ENCODE measurements at regions not wholly inside any gene's neighbourhood (a gene's known extent, or its start where the extent isn't known, plus 50 kb on each side); places are given as distances from the start of the nearest gene placed in this dataset.
"Not testable (repeated sequence)": the region's sequence is repeated elsewhere in the genome, so short reads cannot be mapped to it uniquely, and the experiment has no call there.

DNA sequence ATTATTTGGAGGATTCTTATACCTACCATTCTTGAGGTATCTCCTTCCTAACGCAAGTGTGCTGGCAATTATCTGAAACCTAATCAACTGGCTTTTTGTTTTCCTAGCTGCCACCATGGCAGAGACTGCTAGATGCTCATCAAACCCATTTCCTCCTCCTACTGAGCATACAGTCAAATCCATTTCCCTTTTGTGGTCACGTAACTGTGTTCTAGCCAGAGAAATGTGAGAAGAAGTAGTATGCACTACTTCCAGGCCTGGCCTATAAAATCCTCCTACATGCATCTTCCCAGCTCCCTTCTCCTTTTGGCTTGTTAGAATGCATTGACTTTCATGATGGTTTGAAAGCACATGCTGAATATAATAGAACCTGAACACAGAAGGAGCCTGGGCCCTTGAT is 494.1 kb upstream of the MEIS1 start:
- DNase-seq = no peak

DNA sequence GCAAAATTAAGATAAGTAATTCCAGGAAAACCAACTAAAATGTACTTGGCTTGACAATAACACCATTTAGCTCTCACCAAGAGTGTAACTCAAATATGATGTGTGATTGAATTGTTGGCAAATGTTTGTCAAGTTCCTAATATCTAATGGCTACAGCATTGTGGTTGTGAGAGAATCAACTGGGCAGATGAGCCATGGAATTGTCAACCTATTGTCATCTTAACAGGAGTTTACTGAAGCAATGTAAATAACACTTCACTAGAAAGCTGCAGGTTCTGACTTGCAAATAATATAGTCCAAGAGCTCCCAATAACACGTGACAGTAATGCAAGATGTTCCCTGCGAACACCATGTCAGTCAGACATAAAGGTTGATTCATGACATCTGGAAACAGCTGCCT is 495.2 kb upstream of the MEIS1 start:
- no peak for DNase-seq

DNA sequence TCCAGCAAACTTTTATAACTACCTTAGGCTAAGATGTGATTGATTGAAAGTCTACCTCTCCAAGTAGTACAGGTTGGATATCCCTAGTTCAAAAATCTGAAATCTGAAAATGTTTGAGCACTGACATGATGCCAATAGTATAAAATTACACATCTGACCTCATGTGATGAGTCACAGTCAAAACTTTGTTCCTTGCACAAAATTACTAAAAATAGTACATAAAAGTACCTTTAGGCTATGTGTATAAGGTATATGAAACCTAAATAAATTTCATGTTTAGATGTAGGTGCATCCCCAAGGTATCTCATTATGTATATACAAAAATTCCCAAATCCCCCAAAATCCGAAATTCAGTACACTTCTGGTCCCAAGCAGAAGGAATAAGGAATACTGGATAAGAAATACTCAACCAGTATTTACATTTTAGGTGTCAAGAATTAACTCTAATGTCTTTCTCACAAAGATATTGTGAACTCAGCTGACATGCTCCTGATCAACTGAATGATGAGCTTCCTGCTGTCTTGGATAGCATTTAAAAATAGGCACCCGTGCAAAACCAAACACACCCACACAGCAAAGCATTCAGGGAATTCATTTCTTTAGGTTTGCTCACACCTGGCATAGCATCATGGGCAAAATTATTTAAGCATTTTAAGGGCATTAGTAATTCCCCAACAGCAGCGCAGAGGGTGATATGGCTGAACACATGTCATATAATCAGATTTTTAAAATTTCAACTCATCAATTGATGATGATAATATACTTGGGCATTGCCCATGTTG is 497.4 kb upstream of the MEIS1 start:
- no peak for DNase-seq

DNA sequence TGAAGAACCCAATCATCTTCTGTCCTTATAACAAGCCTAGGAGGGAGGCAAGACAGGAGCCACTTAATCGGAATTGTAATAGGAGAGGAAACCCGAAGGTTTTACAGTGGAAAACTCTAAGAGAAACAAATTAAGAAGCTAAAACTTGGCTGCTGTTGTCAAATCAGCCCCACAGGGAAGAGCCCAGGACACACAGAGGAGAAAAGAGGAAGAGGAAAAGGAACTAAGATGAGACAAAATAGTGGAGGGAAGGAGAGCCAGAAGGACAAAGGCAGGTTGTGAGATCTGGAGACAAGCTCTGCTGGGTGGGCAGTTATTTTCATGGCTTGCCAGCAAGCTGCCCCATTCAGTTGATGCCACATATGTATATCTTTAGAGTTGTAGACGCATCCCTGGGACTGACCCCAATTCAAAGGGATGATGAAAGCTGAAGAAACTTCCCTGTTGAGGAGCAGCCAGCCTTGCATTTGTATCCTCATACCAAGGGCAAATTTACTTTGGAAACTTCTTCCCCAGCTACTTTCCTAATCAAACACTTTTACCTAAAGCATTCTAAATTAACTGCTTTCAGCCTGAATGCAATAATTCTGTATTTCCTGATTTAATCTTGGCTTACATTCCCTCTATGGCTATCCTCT is 499.8 kb upstream of the MEIS1 start:
- DNase-seq = no peak

DNA sequence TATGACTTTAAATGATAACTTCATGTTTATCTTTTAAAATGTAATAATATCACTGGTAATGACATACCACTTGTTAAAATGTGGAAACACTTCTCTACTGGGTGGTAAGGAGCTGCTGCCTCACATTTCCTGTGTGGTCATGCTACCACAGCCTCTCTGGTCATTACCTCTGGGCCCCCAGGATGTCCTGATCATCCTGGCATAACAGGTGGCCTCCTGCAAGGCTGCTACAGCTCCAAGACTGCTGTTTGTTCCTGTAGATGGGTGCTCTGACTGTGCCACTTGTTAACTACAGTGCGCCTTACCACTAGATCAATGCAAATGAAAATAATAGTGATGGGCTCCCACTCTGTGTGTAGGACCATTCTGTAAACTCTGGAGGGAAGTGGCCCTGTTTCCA is 500.2 kb upstream of the SPRED2 start:
- DNase-seq = no peak

DNA sequence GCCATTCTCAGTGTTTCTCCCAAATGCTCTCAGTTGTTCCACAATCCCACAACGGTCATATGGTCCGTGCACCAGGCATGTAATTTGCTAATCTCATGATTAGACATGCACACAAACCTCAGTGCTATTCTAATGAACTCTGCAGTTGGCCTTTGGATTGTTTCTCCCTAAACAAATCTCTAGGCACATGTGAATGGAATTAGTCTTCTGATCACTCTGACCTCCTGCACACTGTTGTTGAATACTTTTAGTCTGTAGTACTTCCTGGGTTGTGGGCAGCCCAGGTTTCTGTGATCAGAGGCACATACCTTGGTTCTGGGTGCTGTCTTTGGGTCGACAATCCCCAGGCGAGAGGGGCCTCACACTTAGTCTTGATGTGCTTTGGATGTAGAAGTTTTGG is 498.7 kb upstream of the SPRED2 start:
- DNase-seq = no peak

DNA sequence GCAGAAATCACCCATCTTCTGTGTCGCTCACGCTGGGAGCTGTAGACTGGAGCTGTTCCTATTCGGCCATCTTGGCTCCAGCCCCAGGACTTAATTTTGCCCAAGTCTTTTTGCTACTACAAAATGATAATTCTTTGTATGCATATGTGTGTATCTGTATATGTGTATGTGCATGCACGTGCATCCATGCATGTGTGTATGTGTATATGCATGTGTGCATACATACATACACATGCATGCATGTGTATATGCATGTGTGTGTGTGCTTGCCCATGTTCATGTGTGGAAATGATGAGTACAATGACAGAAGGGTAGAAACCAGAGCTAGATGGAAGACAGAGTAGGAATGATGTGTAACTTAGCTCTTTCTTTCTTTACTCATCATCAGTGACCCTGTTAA is 497.9 kb upstream of the SPRED2 start:
- no peak for DNase-seq

DNA sequence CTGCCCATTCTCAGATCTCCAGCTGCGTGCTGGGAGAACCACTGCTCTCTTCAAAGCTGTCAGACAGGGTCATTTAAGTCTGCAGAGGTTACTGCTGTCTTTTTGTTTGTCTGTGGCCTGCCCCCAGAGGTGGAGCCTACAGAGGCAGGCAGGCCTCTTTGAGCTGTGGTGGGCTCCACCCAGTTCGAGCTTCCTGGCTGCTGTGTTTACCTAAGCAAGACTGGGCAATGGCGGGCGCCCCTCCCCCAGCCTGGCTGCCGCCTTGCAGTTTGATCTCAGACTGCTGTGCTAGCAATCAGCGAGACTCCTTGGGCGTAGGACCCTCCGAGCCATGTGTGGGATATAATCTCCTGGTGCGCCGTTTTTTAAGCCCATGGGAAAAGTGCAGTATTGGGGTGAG is 497.3 kb upstream of the SPRED2 start:
- DNase-seq = not testable (repeated sequence)

DNA sequence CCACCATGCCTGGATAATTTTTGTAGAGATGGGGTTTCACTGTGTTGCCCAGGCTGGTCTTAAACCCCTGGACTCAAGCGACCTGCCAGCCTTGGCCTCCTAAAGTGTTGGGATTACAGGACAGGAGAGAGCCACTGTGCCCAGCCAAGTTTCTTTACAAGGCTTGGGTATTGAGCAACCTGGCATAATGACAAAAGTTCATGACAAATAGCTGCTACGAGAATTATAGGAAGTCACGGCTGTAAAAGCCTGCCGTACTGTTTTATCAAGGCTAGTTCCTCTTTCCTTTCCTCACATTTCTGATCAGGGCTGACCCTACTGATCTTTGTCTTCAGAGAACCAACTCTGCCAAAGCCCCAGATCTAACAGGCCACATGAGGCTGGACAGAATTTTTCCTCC is 490.4 kb upstream of the SPRED2 start:
- DNase-seq = no peak

DNA sequence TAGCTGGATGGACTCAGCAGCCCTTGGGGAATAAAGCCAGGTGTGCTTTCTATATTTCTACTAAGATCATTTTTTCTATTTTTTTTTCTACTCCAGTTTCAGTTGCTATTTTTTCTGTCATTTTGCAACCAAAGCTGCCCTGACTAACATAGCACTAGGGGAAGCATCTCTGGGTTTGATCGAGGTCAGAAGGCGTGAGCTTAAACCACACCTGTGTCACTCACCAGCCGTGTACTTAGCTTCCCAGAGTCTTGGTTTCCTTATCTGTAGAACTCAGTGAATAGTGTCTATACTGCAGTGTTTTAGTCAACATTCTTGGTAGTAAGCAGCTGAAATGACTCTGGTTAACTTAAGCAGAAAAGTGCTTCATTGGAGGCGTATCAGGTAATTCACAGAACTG is 489.6 kb upstream of the SPRED2 start:
- DNase-seq = no peak

DNA sequence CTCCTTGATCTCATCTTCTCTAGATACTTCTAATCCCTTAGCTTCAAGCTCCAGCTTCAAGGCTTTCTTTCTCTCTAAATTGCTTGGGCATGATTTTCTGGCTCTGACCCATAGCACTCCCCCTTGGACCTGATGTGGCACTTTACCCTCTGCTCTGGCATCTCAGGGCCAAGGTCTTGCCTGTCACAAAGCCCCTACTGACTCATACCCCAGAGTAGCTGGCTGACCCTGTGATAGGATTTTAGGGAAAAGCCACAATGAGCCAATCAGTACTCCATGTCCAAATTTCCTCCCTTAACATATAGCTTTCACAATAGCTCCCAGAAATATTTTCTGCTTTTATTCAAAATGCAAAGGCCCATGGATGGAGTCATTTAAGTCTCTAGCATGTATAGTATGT is 488.7 kb upstream of the SPRED2 start:
- no peak for DNase-seq

DNA sequence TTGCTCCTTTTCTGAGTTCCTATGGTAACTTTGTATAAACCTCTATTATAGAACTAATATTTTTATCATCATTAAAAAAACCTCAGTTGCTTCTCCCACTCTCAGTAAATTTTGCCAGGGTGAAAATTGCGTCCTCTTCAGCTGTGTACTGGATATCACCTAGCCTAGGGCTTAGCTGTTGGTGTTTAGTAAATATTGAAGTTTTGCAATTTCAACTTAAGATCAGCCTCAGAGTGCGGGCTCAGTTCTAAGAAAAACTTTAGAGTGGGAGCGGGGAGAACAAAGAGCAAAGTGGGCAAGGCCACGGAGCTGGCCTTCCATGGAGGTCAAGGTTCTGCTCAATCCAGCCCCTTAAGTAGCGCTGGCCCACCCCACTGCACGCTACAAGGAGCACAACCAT is 488.3 kb upstream of the SPRED2 start:
- DNase-seq = no peak

DNA sequence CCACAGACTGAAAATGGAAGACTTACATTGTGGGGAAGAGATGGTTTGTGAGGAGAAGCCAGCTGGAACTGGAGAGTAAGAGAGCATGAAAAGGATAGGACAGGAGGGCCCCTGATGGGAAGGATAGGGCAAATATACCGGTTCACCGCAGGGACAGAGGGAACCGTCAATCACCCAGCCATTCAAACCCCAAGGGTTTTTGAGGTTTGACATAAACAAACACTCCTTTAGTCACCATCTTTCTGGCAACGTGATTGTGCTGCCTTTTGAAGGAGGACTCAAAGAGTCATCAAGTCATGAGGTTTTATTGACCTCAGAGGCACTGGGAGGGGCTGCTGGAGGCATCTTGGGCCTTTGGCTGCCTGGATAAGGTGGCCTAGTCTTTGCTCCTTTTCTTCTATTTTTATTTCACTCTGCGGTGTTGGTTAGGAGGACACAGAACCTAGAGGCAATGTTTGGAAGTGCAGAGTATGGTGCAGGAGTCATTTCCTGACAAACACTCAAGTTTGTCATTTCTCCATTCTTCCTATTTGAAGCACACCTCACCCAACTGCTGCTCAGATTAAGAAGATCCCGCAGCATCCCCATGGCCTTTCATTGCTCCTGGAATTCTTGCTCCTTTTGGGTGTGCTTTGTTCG is 487.3 kb upstream of the SPRED2 start:
- DNase-seq = peak; percentile 30

DNA sequence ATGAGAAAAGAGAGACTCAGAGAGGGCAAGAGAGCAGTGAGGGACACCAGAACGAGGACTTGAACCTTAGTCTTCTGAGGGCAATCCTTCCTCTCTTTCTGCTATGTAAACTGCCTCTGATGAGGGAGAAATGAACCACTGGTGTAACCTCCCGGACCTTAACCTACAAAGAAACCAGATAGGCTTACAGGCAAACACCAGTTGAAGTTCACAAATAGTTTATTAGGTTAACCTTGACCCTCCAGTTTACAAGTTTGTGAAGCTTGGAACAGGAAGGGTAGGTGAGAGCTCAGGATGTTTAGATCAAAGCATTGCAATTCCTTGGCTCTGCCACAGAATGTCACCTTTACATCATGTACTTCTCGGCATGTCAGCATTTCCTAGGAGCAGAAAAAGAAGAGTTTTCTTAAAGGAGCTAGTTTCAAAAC is 486.4 kb upstream of the SPRED2 start:
- no peak for DNase-seq

DNA sequence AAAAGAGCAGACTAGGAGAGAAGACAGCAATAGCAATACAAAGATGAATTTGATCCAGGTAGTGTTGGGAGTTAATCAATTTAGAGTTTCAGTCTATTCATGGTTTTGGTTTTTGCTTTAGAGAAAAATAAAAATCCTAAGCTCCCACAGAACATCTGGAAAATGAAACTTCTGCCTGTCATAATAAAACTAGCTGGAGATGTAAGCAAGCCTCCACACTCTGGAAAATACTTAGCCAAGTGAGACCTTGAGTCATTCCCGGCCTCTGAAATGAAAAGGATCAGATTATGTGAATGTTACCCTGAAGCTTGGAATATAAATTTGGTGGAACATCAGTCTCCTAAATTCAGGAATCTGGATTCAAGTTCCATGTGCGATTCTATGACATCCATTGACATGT is 485.6 kb upstream of the SPRED2 start:
- DNase-seq = no peak

DNA sequence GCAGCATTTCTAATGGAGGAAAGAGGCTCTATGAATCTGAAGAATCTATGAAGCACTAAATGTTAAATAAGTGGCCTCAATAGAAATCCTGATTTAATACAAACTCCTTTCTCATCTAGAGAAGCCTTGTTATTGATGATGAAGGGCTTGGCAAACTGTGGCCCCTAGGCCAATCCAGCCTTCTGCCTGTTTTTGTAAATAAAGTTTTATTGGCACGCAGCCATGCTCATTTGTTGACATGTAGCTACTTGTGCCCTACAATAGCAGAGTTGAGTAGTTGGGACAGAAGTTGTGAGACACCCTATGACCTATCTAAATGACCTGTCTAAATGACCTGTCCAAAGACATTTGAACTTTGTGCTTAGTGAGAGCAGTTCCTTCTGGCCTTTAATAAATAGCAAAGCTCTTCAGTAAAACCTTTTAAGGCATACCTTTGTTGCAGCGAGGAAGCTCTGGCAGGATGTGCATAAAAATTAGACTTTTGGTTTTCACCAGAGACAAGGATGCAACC is 484.4 kb upstream of the SPRED2 start:
- no peak for DNase-seq

DNA sequence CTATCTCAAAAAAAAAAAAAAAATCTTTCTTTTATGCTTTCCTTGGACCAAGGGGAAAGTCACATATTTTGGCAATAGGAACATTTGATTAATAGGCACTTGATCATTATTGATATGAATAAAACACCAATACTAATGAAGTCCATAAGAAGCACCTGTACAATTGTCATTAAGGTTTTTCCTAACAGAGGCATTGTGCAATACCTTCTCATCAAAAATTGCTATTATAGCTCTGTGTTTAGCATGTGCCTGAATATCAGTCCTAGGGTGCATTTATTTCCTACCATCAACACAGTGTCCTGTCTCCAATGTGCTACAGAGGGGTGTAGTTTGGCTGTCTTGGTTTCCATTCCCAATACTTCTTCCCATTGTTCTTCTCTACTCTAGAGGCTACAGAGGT is 483.8 kb upstream of the SPRED2 start:
- no peak for DNase-seq

DNA sequence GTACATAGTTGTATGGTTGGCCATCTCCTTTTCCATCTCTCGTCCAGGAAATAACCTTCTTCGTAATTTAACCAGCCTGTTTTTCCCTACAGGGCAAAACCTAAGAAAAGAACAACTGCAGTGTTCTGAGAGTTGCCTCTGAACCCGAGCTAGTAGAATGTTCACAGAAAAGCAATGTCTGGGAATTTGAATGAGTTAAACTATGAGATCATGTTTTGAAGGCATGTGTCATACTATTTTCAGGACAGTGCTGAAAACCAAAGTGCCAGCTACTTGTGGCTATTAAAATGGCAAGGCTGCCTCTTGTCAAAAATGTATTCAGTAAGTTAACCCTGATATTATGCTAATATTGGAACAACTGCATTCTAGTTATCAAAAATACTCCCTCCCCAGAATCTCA is 482.9 kb upstream of the SPRED2 start:
- no peak for DNase-seq

DNA sequence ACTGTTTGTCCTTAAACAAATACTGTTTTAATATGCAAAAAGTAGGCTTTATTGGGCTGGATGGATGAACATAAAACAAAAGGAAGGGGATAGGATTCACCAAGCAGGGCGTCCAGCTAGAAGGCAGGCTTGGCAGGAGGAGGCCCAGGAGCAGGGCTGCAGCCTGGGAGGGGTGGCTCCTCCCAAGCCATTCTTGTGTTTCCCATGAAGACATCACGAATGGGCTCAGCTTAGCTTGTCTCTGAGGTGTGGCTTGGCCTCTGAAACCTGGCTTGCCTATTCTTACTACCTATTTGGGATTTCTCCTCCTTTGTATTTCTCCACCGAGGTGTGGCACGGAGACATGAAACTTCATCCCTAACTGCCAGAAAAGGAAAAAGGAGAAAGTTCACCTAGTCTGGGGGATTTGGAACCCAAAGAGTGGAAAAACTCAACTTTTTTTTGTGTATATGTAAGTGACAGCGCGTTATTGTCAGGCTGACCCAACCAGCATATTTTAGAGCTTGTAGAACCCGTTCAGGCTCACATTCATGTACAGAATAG is 481.9 kb upstream of the SPRED2 start:
- no peak for DNase-seq

DNA sequence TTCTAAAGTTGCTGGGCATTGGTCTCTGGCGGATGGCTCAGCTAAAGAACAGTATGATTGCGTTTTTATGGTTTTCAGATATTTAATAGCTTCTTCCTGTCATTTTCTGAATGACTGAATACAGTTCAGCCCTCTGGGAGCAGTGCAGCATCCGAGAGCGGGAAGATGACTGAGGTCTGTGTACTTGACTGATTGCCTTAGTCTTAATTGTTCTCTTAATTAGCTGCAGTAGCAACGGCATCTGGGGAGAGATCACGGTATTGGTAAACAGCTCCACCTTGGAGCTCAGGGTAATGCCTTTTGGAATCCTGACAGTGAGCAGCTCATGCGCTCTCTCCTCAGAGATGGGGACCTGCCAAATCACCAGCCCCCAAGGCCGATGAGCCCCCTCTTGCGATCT is 481.4 kb upstream of the SPRED2 start:
- DNase-seq = no peak

DNA sequence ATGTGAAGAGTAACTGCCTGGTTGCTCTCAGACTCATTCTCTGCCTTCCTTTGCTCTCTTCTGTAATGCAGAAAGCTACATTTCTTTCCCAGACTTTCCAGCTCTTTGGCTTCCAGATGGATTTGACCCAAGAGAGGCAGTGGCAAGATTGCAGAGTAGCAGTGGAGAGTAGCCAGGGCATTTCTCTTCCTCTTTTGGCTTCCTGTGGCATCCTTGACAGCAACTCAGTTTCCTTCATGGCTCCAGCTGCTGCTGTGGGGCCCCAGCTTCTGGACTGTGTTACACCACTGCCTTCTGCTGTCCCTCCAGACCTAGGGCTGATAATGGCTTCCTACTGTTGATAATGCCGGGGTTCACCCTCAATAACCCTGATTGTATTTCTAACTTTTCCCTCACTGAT is 469.4 kb upstream of the SPRED2 start:
- peak; percentile 60 for DNase-seq

DNA sequence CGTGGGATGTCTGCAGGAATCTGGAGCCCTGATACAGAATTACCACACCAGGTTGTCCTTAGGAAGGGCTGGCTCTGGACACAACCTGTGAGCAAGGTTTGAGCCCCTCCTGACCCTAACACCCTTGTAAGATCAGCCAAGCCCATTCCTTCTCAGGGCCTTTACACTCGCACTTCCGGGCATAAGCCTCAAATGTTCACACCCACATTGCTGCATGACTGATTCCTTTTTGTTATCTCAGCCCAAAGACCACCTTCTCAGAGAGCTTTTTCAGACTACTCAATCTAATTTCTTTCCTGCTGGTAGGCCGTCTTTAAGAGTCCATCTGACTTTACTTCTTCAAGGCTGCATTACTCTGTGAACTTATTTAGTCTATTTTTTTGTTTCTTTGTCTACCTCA is 464.0 kb upstream of the SPRED2 start:
- no peak for DNase-seq

DNA sequence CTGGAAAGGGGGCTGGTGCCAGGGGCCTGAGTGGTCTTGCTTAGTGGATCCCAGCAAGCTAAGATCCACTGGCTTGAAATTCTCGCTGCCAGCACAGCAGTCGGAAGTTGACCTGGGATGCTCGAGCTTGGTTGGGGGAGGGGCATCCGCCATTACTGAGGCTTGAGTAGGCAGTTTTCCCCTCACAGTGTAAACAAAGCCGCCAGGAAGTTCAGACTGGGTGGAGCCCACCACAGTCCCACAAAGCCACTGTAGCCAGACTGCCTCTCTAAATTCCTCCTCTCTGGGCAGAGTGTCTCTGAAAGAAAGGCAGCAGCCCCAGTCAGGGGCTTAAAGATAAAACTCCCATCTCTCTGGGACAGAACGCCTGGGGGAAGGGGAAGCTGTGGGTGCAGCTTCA is 457.7 kb upstream of the SPRED2 start:
- DNase-seq = not testable (repeated sequence)

DNA sequence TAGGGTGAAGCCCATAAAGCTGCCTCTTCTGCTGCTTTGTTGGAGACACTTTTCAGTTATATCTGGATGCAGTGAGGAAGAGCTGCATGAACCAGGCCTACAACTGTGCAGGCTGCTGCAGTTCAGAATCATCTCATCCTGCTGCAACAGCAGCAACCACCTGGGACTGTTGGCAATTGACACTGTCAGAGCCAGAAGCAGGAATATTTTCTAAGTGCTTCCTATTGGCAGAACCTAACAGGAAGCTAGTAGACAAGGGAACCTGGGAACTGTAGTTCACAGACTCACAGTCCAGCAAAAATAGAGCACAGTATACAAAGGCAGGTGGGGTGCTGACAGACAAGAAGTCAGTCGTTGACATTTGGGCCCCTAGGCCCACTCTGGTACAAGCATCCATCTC is 452.9 kb upstream of the SPRED2 start:
- no peak for DNase-seq

All from femur (tissue), 1 donor.